ENCODE measurements at regions not wholly inside any gene's neighbourhood (a gene's known extent, or its start where the extent isn't known, plus 50 kb on each side); places are given as distances from the start of the nearest gene placed in this dataset.

DNA sequence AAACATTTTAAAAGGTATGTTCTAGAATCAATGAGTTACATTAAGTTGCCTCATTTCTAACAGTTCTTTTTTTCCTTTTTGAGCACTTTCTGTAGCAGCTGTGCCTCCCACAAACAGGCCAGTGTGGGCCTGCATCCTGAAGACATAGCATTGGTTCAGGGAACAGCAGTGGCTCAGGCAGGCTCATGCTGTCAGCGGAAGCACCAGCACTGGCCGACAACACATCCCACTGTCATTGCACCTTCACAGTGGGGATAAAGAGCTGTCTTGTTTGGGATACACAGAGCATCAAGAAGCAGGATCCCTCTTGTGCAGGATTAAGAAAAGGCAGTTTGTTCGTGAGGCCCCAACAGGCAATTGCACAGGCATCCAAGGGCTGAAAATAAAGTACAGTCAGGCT is 123.3 kb downstream of the MOBP start:
- no peak for TF ChIP-seq ZFX (IDR thresholded peaks at IDR 0.05)
- TF ChIP-seq, protein P1, sequence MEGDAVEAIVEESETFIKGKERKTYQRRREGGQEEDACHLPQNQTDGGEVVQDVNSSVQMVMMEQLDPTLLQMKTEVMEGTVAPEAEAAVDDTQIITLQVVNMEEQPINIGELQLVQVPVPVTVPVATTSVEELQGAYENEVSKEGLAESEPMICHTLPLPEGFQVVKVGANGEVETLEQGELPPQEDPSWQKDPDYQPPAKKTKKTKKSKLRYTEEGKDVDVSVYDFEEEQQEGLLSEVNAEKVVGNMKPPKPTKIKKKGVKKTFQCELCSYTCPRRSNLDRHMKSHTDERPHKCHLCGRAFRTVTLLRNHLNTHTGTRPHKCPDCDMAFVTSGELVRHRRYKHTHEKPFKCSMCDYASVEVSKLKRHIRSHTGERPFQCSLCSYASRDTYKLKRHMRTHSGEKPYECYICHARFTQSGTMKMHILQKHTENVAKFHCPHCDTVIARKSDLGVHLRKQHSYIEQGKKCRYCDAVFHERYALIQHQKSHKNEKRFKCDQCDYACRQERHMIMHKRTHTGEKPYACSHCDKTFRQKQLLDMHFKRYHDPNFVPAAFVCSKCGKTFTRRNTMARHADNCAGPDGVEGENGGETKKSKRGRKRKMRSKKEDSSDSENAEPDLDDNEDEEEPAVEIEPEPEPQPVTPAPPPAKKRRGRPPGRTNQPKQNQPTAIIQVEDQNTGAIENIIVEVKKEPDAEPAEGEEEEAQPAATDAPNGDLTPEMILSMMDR (conservative IDR thresholded peaks at IDR 0.05) = no peak
- H3K27ac ChIP-seq = no peak overlapping the region

DNA sequence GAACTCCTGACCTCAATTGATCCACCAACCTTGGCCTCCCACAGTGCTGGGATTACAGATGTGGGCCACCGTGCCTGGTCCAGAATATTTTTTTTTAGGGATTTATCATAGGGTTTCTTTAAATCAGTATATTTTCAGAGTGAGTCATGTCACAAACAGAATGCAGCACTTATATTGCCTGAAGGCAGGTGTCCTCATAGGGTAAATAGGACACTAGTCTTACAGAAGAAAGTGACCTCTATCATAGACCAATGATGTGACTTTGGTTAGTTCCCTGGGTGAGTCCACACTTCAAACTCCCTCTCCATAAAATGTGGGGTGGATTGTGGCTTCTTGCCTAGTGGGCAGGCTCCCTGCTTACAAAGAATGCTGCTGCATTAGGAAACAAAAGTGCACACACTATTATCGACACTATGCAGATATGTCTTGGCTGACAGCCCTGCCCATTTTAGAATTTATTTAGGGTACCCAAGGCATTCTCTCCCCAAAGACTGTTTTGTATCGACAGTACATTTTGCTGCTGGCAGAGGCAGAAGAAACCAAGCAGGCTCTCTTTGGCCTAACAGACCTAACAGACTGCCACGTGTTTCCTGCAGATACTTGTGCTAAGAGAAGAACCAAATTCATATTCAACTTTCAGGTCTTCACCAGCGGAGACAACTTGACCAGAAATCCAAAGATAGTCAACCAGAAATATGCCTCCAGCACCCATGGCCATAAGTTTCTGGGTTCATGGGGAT is 125.0 kb downstream of the MOBP start:
- no peak overlapping the region for H3K27ac ChIP-seq
- no peak for TF ChIP-seq ZFX (IDR thresholded peaks at IDR 0.05)
- TF ChIP-seq, protein P1 (conservative IDR thresholded peaks at IDR 0.05) = no peak

DNA sequence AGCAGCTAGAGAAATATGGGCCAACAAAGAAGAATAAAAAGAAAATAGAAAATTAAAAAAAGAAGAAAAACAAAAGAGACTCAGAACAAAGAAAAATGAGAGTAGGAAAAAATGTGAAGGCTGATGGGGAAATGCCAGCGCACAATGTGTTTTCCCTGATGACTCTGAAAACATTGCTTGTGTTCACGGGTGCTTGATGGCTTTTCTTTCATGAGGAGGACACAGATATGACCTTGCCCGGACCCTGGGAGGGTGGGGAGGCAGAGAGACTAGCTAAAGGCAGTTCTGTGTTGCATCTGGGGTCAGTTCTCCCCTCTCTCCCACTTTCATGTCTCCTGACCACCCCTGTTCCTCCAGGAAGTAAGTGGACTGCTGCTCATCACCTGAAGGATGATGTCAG is 125.9 kb downstream of the MOBP start:
- no peak for TF ChIP-seq ZFX (IDR thresholded peaks at IDR 0.05)
- TF ChIP-seq, protein P1 (conservative IDR thresholded peaks at IDR 0.05) = no peak
- H3K27ac ChIP-seq = no peak overlapping the region

DNA sequence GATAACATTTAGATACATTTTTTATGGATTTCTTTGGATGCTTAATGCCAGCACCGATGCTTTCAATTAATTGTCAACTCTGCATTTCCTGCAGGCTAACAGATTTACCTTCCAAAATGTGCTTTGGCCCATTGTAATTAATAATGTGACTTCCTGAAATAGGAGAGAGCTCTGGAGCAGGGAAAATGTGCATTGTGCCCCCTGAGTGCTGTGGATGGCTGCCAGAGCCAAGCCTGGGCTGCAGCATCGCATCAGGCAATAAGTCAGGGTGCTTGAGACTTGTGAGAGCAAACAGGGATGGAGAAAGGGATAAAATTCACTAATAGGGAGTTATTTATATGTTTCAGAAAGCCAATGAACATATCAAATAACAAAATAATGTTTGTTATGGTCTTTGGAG is 133.8 kb downstream of the MOBP start:
- no peak overlapping the region for H3K27ac ChIP-seq
- TF ChIP-seq, protein P1 (conservative IDR thresholded peaks at IDR 0.05) = no peak
- no peak for TF ChIP-seq ZFX (IDR thresholded peaks at IDR 0.05)

DNA sequence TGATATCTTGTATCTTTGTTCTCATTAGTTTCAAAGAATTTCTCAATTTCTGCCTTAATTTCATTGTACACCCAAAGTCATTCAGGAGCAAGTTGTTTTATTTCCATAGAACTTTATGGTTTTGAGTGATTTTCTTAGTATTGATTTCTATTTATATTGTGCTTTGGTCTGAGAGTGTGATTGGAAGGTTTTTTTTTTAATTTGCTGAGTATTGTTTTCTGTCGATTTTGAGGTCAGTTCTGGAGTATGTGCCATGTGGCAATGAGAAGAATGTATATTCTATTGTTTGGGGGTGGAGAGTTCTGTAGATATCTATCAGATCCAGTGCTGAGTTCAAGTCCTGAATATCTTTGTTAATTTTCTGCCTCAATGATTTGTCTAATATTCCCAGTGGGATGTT is 138.4 kb downstream of the MOBP start:
- no peak overlapping the region for H3K27ac ChIP-seq
- no peak for TF ChIP-seq ZFX (IDR thresholded peaks at IDR 0.05)
- TF ChIP-seq, protein P1 (conservative IDR thresholded peaks at IDR 0.05) = no peak

DNA sequence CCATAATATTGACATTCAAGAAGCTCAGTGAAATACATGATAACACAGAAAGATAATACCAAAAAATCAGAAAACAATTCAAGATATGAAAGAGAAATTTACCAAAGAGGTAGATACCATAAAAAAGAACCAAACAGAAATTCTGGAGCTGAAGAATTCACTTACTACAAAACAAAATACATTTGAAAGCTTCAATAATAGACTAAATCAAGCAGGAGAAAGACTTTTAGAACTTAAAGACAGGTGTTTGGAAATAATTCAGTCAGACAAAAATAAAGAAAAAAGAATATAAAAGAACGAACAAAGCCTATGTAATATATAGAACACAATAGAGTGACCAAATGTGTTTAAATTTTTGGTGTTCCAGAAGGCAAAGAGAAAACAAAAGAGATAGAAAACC is 158.7 kb downstream of the MOBP start:
- H3K27ac ChIP-seq = no peak overlapping the region
- no peak for TF ChIP-seq ZFX (IDR thresholded peaks at IDR 0.05)
- TF ChIP-seq, protein P1 (conservative IDR thresholded peaks at IDR 0.05) = no peak

DNA sequence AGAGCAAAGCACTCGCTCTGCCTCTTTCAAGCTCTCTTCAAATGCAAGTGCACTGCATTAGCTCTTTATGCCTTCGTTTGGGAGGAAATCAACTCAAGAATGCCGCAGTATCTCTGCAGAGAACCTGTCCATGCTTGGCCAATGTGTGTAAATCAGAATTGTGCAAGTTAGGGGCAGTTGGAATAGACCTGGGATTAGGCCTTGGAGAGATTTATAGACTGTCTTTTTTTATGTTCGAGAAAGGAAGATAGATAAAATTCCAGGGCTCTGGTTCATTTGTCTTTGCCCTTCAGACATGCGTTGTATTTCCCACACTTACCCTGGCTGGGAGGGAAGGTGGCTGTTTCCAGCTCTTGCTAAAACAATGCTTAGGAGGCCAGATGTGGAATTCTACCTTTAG is 163.7 kb downstream of the MOBP start:
- TF ChIP-seq, protein P1 (conservative IDR thresholded peaks at IDR 0.05) = no peak
- TF ChIP-seq ZFX (IDR thresholded peaks at IDR 0.05) = no peak

More for the DNA sequence above, 163.7 kb downstream of the MOBP start:
- H3K27ac ChIP-seq = no peak overlapping the region
